DMS 273 (cell line): ENCODE measurements at regions not wholly inside any gene's neighbourhood (a gene's known extent, or its start where the extent isn't known, plus 50 kb on each side); places are given as distances from the start of the nearest gene placed in this dataset.
"Not testable (repeated sequence)": the region's sequence is repeated elsewhere in the genome, so short reads cannot be mapped to it uniquely, and the experiment has no call there.

Source experiments
- DNase-seq: peaks from one replicate; lab custom pipeline; 2025; ENCODE audit not compliant: unreplicated experiment; lab: John Stamatoyannopoulos, UW

- no peak for DNase-seq
Measured at GRCh38 chr19:29014857-29015436, 198.0 kb downstream of the UQCRFS1 start.

GRCh38 chr19:29013988-29014387 is 199.0 kb downstream of the UQCRFS1 start:
- DNase-seq, result no peak

GRCh38 chr19:29013325-29013724 is 199.6 kb downstream of the UQCRFS1 start:
- no peak for DNase-seq

GRCh38 chr19:29012457-29012856 is 200.5 kb downstream of the UQCRFS1 start:
- no peak for DNase-seq

GRCh38 chr19:29010276-29010675 is 202.7 kb downstream of the UQCRFS1 start:
- DNase-seq, result no peak

GRCh38 chr19:29006057-29006735 is 206.8 kb downstream of the UQCRFS1 start:
- no peak for DNase-seq

GRCh38 chr19:29004796-29005195 is 208.2 kb downstream of the UQCRFS1 start:
- no peak for DNase-seq

- DNase-seq, result no peak
Measured at GRCh38 chr19:29003641-29004409, 209.1 kb downstream of the UQCRFS1 start.

- no peak for DNase-seq
Measured at GRCh38 chr19:29002336-29002735, 210.6 kb downstream of the UQCRFS1 start.

- no peak for DNase-seq
Measured at GRCh38 chr19:29001597-29002245, 211.2 kb downstream of the UQCRFS1 start.

- DNase-seq, result no peak
Measured at GRCh38 chr19:29001141-29001581, 211.8 kb downstream of the UQCRFS1 start.

GRCh38 chr19:28999724-29000433 is 213.1 kb downstream of the UQCRFS1 start:
- no peak for DNase-seq

- DNase-seq, result no peak
Measured at GRCh38 chr19:28998974-28999373, 214.0 kb downstream of the UQCRFS1 start.

GRCh38 chr19:28997866-28998265 is 215.1 kb downstream of the UQCRFS1 start:
- DNase-seq, result not testable (repeated sequence)

- no peak for DNase-seq
Measured at GRCh38 chr19:28990522-28990921, 222.4 kb downstream of the UQCRFS1 start.

- DNase-seq, result no peak
Measured at GRCh38 chr19:28989739-28990138, 223.2 kb downstream of the UQCRFS1 start.

- no peak for DNase-seq
Measured at GRCh38 chr19:28988066-28988465, 224.9 kb downstream of the UQCRFS1 start.

- no peak for DNase-seq
Measured at GRCh38 chr19:28987177-28987576, 225.8 kb downstream of the UQCRFS1 start.

GRCh38 chr19:28985201-28985600 is 227.8 kb downstream of the UQCRFS1 start:
- no peak for DNase-seq

GRCh38 chr19:28984315-28984714 is 228.6 kb downstream of the UQCRFS1 start:
- no peak for DNase-seq

- no peak for DNase-seq
Measured at GRCh38 chr19:28983430-28983829, 229.5 kb downstream of the UQCRFS1 start.
